Neural progenitor cell (in vitro differentiated cells): ENCODE measurements at regions not wholly inside any gene's neighbourhood (a gene's known extent, or its start where the extent isn't known, plus 50 kb on each side); places are given as distances from the start of the nearest gene placed in this dataset.

ENCODE experiments used
- DNase-seq: peaks from one replicate; pipeline ENCODE4 v3.0.0-alpha.2; 2016; ENCODE audit warnings: low spot score
- H2AFZ ChIP-seq: fragments of 200-600 bp; sonication (generic); replicated peaks from 2 replicates; pipeline ENCODE4 v1.6.1; 2016; ENCODE audit warnings: antibody characterized with exemption
- H3F3A ChIP-seq: fragments of 200-600 bp; sonication (generic); 2 replicates; pipeline ENCODE4 v1.6.1; 2016; ENCODE audit warnings: antibody characterized with exemption, low read depth
- H3K27ac ChIP-seq: fragments of 200-600 bp; sonication (generic); 2 replicates; pipeline ENCODE4 v1.5.1; 2016; ENCODE audit warnings: mild to moderate bottlenecking
- H3K27me3 ChIP-seq: fragments of 200-600 bp; sonication (generic); 2 replicates; pipeline ENCODE4 v1.6.1; 2016; ENCODE audit warnings: mild to moderate bottlenecking, moderate library complexity
- H3K36me3 ChIP-seq: fragments of 200-600 bp; sonication (generic); 2 replicates; pipeline ENCODE4 v1.5.1; 2016
- H3K4me1 ChIP-seq: fragments of 200-600 bp; sonication (generic); 2 replicates; pipeline ENCODE4 v1.6.1; 2016; ENCODE audit warnings: mixed run types
- H3K4me2 ChIP-seq: fragments of 200-600 bp; sonication (generic); 2 replicates; pipeline ENCODE4 v1.6.1; 2016
- H3K4me3 ChIP-seq: fragments of 200-600 bp; sonication (generic); 2 replicates; pipeline ENCODE4 v1.5.1; 2016
- H3K79me2 ChIP-seq: fragments of 200-600 bp; sonication (generic); 2 replicates; pipeline ENCODE4 v1.6.1; 2016; ENCODE audit warnings: low read depth
- H3K9ac ChIP-seq: fragments of 200-600 bp; sonication (generic); 2 replicates; pipeline ENCODE4 v1.6.1; 2016
- H3K9me3 ChIP-seq: fragments of 200-600 bp; sonication (generic); 2 replicates; pipeline ENCODE4 v1.5.1; 2016; ENCODE audit warnings: low read depth
- H4K20me1 ChIP-seq: fragments of 200-600 bp; sonication (generic); 2 replicates; pipeline ENCODE4 v1.6.1; 2016; ENCODE audit warnings: low read depth
- H3K27ac Mint-ChIP-seq: 3 replicates; pipeline ENCODE4 v1.8.0; 2021; ENCODE audit warnings: mixed read lengths
- H3K27me3 Mint-ChIP-seq: 2 replicates; pipeline ENCODE4 v1.8.0; 2022; ENCODE audit warnings: low read depth, mild to moderate bottlenecking, inconsistent platforms, moderate library complexity, mixed read lengths; ENCODE audit not compliant: insufficient read depth
- H3K36me3 Mint-ChIP-seq: 3 replicates; pipeline ENCODE4 v1.8.0; 2021; ENCODE audit warnings: mixed read lengths
- H3K4me1 Mint-ChIP-seq: 3 replicates; pipeline ENCODE4 v1.8.0; 2021; ENCODE audit warnings: mixed read lengths
- H3K4me3 Mint-ChIP-seq: 3 replicates; pipeline ENCODE4 v1.8.0; 2021; ENCODE audit warnings: mild to moderate bottlenecking, moderate library complexity, mixed read lengths
- H3K9me3 Mint-ChIP-seq: 3 replicates; pipeline ENCODE4 v1.8.0; 2020; ENCODE audit warnings: mixed read lengths
- CTCF ChIP-seq: fragments of 200-600 bp; sonication (generic); IDR thresholded peaks from 2 replicates; pipeline ENCODE4 v1.5.1; 2017; ENCODE audit warnings: antibody characterized with exemption, mild to moderate bottlenecking
- EZH2 ChIP-seq: fragments of 200-600 bp; sonication (generic); IDR thresholded peaks from 2 replicates; pipeline ENCODE4 v1.6.1; 2017; ENCODE audit warnings: antibody characterized with exemption, mild to moderate bottlenecking, moderate library complexity
- EZH2phosphoT487 ChIP-seq: fragments of 200-600 bp; sonication (generic); IDR thresholded peaks from 2 replicates; pipeline ENCODE4 v1.6.1; 2017; ENCODE audit warnings: antibody characterized with exemption

DNA sequence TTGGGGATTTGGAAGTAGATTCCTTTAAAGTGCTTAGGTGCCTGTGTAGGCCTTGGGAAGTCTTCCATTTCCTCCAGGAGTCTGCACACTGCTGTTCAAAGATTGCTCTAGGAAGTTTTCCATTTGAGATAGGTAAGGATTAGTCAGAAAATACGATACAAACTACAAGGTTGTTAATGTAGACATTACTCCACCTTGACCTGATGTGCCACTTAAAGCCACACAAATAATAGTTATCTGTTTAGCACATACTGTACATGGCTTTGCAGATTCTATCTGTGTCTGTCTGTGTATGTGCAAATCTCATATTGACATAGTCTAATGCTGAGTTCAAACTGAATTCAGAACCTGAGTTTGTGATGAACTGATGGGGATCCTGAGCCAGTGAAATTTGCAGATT is 118.4 kb downstream of the RHOU start:
- Mint-ChIP-seq H3K36me3 (no peaks in the 10 kb centered on the region), H3K4me1 (peaks cover 24% of the 10 kb centered on the region), H3K27me3 (peaks cover 2% of the 10 kb centered on the region), H3K27ac (no peak overlapping the region), H3K4me3 (no peak overlapping the region), H3K9me3 (no peaks in the 10 kb centered on the region)
- Histone ChIP-seq H3K4me1 (peaks cover 15% of the 10 kb centered on the region), H3K4me3 (no peak overlapping the region), H2AFZ (peak overlapping the region; percentile 56), H3K79me2 (no peaks in the 10 kb centered on the region), H3K27me3 (no peaks in the 10 kb centered on the region), H3K36me3 (no peaks in the 10 kb centered on the region), H3K9me3 (no peaks in the 10 kb centered on the region), H3K27ac (no peak overlapping the region), H3K9ac (no peak overlapping the region), H4K20me1 (no peaks in the 10 kb centered on the region), H3K4me2 (no peak overlapping the region), H3F3A (peaks cover 22% of the 10 kb centered on the region)
- no peak for TF ChIP-seq EZH2phosphoT487
- no peak for TF ChIP-seq EZH2
- no peak for TF ChIP-seq CTCF
- DNase-seq, result no peak

GRCh38 chr1:228854907-228855306 is 119.6 kb downstream of the RHOU start:
- peaks cover 22% of the 10 kb centered on the region for H3K4me1 Mint-ChIP-seq
- H3K4me3 Mint-ChIP-seq, result no peak overlapping the region
- H3K27me3 Mint-ChIP-seq, result peaks cover 2% of the 10 kb centered on the region
- H4K20me1 ChIP-seq, result no peaks in the 10 kb centered on the region
- H3K9me3 Mint-ChIP-seq, result no peaks in the 10 kb centered on the region
- no peak overlapping the region for H3K9ac ChIP-seq
- H3K4me1 ChIP-seq, result peaks cover 10% of the 10 kb centered on the region
- no peak overlapping the region for H3K27ac Mint-ChIP-seq
- H3F3A ChIP-seq, result peaks cover 11% of the 10 kb centered on the region
- TF ChIP-seq EZH2 (no peak), EZH2phosphoT487 (no peak), CTCF (no peak)
- H3K4me3 ChIP-seq, result no peak overlapping the region
- H3K79me2 ChIP-seq, result no peaks in the 10 kb centered on the region
- no peak for DNase-seq
- H3K4me2 ChIP-seq, result no peak overlapping the region
- H3K27ac ChIP-seq, result no peak overlapping the region
- H2AFZ ChIP-seq, result no peak overlapping the region
- no peaks in the 10 kb centered on the region for H3K36me3 ChIP-seq
- H3K36me3 Mint-ChIP-seq, result no peaks in the 10 kb centered on the region
- H3K9me3 ChIP-seq, result no peaks in the 10 kb centered on the region
- no peaks in the 10 kb centered on the region for H3K27me3 ChIP-seq

GRCh38 chr1:228857611-228858010 is 122.3 kb downstream of the RHOU start:
- no peaks in the 10 kb centered on the region for H3K27me3 ChIP-seq
- no peak for DNase-seq
- H3F3A ChIP-seq, result no peaks in the 10 kb centered on the region
- no peak overlapping the region for H2AFZ ChIP-seq
- Mint-ChIP-seq H3K4me1 (peaks cover 24% of the 10 kb centered on the region), H3K27ac (no peak overlapping the region), H3K4me3 (no peak overlapping the region), H3K27me3 (peaks cover 13% of the 10 kb centered on the region), H3K36me3 (no peaks in the 10 kb centered on the region), H3K9me3 (no peaks in the 10 kb centered on the region)
- H3K9me3 ChIP-seq, result no peaks in the 10 kb centered on the region
- no peaks in the 10 kb centered on the region for H3K4me1 ChIP-seq
- TF ChIP-seq EZH2 (no peak), CTCF (no peak), EZH2phosphoT487 (no peak)
- H3K36me3 ChIP-seq, result no peaks in the 10 kb centered on the region
- no peak overlapping the region for H3K4me3 ChIP-seq
- no peak overlapping the region for H3K27ac ChIP-seq
- H4K20me1 ChIP-seq, result no peaks in the 10 kb centered on the region
- H3K79me2 ChIP-seq, result no peaks in the 10 kb centered on the region
- no peak overlapping the region for H3K4me2 ChIP-seq
- H3K9ac ChIP-seq, result no peak overlapping the region
